GM21367 (cell line): ENCODE measurements at regions not wholly inside any gene's neighbourhood (a gene's known extent, or its start where the extent isn't known, plus 50 kb on each side); places are given as distances from the start of the nearest gene placed in this dataset.

Experiments used
- ATAC-seq: cut with Tn5 transposase; IDR thresholded peaks from one replicate; pipeline ENCODE4 v1.9.1; 2021; ENCODE audit not compliant: unreplicated experiment

DNA sequence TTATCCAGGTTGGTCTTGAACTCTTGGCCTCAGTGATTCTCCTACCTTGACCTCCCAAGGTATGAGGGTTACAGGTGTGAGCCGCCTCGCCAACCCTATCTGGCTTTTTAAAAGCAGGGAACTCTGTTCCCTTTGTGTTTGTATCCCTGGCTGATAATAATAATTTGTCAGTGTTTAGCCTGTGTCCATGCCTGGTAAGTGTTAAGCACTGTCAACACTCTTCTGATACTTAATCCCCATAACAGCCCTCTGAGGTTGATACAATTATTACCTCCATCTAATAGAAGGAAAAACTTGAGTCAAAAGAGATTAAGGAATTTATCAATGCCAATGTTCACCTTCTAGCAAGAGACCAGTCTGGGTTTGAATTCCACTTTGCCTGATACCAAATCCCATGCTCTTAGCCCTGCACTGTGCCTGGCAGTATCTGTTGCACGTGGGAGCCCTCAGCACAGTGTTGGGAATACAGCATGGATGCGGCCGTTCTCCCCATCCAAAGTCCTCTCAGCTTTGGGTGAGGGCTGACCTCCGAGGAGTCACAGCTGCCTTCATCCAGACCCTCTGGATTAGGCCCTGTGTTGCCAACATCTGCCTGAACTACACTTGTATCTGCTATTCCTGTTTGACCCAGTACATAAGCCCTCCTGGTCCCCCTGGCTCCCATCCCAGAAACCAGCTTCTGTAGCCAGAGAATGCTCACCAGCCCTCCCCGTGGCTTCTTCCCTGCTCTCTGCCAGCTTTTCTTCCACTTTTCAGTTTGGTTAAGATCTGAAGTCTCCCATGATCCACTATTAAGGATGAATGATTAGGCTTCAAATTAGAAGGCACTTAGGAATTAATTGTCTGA is 335.6 kb upstream of the ASIC2 start:
- ATAC-seq: no peak

DNA sequence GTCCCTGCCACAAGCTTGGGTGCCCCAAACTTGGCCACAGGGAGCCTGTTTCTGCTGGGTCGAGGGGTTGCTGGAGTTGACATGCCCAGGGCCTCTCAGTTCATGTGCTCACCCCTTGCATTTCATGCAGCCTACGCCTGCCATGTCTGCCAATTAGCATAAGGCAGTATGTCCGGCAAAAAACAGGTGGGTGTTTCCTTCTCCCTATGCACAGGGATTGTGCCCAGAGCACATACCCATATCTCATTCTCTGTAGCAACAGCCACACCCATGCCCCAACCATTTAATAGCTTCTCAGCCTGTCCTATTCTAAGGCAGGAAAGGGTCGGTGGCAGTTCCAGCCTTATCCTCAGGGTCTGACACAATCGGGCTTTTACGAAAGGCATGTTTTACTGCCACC is 340.4 kb upstream of the ASIC2 start:
- ATAC-seq: no peak

DNA sequence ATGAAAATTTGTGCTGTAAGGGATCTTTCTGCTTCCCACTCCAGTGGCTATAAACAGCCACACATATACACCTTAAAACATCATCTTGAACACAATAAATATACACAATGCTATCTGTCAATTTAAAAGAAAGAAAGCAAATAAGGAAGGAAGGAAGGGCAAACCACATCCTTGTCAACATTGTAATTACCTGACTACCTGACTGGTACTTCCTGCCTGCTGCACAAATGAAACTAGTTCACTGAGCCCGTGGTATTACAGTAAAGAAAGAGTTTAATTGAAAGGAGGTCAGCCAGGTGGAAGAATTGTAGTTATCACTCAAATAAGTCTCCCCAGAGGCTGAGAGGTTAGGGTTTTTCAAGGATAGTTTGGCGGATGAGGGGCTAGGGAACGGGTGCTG is 344.4 kb upstream of the ASIC2 start:
- no peak for ATAC-seq

DNA sequence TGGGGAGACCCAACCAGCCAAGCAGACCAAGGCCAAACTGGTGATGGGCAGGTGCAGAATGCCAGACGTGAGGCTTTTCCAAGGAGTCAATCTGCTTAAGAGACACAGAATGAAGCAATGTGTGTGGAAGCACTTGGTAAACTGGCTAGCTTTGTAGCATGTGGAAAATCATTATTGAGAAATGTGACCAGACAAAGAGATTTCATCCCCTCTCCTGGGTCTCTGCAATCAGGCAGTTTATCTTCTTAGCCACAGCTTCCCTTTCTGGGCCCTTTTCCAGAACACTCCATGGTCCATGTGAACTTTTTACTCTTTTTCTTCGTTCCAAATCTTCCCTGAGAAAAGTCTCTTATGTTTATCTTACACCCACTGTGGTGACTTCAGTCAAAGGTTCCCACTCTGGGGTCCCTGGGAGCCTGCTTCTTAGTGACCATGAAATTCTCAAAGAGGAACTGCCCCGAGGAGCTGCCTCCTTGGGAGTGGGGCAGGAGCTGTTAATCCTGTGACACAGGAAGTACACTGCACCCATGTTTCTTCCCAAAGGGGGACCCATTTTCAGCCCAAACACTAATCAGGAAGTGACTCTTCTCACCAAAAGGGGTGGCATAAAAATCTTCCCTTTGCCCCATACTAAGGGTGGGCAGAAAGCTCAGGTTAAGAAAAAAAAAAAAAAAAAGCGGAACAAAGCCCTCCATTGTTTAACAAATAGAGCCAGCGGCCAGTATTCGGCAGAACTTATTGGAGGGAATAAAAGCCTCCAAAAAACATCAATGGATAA is 346.2 kb upstream of the ASIC2 start:
- ATAC-seq: no peak

DNA sequence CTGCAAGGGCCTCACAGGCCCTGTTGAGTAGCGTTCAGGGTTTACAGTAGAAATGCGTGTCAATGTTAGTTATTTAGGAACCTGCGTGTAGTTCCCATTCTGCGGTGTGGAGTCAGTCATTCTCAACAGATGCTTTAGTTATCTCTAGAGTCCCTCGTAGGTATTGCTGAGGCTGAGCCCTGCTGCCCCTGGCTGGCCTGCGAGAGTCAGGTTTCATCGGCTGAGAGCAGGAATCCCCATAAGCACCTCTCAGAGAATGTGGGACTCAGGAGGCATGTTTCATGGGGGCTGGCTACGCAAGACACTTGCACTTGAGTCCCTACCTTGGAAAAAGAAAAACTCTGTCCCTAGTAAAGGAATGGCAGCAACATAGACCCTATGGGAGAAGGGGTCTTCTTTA is 347.5 kb upstream of the ASIC2 start:
- ATAC-seq: no peak

DNA sequence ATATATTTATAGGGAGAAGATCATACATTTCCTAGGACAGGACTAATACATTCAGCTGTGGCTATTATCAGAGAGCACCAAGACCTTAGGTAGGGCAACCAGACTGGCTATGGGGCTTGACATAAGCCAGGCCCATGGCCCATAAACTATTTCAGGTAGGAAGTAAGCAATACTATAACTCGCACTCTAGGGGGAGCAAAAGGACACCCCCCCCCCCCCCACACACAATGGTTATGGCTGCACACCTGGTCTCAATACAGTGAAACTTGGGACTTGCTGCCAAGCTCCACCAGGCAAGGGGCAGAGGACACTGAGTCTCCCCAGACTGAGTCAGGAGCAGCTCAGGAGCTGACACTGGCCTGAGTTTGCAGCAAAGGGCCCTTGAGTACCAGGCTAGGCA is 348.9 kb upstream of the ASIC2 start:
- ATAC-seq: no peak

DNA sequence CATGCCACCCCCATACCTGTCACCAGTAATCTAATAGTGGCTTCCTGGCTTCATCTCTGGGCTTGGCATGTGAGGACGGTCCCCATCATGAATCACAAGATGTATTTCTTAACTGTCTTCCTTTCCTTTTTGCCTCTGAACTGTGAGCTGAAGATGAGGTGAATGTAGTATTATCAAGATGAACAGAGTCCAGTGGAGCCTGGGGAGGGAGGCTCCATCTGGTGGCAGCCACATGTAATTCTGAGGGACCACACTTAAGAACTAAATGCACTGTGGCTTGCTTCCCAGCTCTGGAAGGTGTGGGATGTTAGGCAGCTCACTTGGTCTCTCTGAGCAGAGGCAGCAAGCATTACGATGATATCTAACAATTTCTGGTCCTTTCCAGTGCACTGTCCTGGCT is 354.9 kb upstream of the ASIC2 start:
- ATAC-seq: no peak

DNA sequence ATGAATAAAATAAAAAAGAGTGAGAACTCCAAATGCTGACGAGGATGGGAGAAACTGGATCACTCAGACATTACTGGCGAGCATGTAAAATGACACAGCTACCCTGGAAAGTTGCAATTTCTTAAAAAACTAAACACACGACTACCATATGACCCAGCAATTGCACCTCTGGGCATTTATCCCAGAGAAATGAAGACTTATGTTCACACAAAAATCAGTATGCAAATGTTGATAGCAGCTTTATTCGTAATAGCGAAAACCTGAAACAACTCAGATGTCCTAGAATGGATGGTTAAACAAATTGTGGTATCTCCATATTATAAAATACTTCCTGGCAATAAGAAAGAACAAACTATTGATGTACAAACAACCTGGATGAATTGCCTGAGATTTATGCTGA is 357.2 kb upstream of the ASIC2 start:
- ATAC-seq: no peak

DNA sequence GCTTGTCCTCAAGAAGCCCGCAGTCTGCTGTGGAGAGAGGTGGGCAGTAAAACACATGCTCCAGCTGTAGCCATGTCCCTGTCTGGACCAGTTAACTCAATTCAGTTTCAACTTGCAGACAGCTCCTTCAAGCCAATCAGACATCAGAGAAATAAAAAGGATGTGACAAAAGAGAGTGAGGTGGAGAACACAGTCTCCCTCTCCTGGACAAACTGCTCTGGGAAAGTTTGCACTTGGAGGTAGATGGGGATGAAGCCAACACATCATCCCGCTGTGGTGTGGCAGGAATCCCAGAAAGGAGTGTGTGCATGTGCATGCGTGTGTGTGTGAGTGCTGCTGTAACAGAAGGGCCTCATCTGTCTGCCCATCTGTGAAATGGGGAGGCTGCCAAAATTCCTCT is 358.6 kb upstream of the ASIC2 start:
- ATAC-seq: no peak

DNA sequence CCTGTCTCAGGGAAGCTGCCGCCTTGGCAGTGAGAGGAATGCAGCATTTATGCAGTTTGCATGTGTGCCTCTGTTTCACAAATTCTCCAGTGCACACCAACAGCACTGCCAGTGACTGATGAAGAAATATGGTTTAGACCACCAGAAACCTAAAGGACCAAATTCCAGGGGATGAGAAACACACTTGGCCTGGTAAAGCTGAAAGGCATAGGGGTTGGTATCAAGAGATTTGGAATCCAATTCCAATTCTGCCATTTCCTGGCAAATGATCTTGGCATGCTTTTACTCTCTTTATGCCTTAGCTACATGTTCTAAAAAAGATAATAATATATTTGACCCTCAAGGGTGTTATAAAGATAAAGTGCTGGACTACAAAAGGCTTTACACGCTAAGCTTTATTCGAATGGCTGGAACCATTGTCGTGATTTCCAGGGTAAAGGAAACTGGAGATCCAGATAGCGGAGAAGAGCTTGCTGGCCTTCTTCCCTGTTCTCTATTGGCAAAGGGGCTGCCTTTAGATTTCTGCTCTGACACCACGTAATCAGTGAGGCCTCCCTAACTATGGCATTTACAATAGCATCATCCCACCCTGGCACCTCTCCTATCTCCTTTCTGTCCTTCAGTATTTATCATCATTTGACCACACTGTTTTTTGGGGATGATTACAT is 359.8 kb upstream of the ASIC2 start:
- ATAC-seq: no peak

DNA sequence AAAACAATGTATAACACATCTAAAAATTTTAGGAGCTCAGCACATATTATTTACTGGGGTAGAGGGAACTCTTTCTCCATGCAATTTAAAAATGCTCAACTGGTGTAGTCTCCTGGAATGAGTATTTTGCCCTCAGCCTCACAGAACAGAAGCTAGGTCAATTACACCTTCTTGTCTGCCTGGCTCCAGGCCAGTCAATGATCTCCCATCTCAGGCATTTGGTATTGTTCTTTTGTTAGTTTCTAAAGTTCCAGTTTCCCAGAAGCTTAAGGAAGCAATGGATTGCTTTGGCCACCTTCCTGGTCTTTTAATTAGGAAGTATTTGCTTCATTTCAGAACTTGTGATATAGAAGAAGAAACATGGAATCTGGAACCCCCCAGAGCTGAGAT is 360.3 kb upstream of the ASIC2 start:
- no peak for ATAC-seq

DNA sequence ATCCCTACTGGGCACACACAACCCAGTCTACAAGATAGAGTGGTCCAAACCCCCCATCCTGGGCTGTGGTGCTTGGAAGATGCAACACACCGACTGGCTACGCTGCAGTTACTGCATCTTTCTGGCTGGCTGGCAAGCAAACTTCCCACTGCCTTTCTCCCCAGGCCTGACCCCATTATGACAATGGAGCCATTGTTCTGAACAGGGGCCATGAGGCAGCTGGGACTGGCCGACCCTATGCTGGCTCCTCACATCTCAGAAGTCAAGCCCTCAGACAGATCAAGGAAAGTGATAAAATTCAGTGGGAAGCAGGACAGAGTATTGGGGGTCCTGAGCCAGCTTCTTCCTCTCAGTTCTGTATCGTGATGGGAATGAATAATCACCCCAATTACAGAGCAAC is 364.1 kb upstream of the ASIC2 start:
- no peak for ATAC-seq

DNA sequence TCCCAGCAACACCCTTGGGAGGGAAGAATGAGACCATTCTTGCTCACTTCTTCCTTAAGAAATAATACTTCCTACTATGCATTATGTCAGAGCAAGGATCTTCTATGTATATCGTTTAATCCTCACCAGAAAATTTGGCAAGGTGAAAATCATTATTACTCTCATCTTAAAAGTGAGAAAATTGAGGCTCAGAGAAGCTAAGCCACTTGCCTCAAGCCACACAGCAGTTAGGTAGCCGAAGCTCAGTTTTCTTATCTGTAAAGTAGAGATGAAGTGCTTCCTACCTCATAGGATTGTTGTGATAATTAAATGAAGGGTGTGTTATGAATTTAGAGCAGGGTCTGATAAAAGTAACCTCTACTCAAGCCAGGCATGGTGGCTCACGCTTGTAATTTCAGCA is 368.9 kb upstream of the ASIC2 start:
- ATAC-seq: no peak

DNA sequence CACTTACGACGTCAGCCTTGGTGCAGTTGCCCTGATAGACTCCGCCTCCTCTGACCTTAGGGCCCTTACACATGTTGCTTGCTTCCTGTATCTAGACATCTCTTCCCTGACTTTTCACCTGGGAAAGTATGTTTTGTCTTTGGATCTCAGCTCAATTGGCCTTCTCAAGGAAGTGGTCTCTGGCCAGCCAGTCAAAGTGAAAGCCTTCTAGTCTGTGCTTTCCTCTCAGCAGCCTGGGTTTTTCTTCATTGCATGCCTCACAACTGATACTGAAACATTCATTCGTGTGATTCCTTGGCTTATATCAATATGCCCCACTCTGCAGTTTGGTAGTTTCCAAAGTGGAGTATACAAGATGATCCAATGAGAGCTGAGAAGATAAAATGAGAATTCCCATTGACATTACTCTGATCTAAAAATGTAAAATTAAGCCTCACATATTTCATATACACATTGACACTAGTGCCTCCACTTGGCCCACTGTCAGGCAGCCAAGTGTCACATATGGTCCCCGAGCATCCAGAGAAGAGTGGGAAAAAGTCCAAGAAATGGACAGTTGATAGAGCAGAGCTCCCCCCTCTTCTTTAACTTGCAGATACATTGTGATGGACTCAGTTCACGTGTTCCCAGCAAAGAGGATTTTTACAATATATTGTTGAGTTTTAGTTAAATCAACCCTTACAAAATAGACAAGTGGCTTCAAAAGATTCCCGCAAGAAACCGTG is 371.2 kb upstream of the ASIC2 start:
- no peak for ATAC-seq

DNA sequence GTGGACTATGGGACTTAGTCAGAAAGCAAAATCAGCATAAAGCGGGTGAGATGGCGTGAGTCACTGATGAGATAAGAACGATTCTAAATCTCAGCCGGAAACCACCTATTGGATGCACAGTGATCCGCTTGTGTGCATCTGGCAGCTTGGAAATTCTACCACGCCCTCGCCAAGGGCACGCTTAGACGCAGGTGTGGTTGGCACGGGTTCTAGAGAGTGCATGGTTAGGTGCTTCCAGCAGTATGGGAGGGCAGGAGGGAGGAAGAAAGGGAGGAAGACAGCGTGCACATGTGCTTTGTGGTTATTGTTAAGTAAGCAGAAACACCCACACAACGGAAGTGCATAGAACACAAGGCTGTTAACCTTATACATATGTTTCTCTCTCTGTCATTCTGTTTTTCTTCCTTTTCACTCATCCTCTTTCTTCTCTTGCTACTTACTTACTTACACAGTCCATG is 374.0 kb upstream of the ASIC2 start:
- no peak for ATAC-seq

DNA sequence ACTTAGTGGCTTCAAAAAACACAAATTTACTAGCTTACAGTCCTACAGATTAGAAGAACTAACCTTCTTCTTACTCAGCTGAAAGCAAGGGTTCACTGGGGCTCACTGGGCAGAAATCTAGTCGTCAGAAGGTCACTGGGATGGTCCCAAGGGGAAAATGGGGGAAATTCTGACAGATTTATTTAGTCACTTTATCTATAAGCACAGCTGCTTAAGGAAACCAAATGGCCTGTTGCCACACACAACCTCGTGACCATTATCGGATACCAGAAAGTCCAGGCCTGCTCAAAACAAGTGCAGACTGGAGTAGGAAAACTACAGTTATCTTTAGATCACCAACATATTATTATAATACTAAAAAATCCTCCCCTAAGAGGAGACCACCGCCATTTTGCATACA is 374.6 kb upstream of the ASIC2 start:
- no peak for ATAC-seq

DNA sequence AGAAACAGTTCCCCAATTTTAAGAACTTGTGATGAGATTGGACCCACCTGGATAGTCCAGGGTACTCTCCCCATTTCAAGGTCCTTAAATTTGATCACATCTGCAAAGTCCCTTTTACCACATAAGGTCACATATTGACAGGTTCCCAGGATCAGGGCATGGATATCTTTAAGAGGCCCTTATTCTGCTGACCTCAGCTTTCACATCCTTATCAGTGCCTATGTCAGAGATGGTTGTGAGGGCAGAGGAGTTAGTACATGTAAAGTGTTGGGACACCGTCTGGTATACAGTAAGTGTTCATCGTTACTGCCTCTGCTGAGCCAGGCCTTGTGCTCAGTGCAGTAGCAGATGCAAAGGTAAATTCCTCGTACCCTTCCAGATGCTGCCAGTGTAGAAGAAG is 375.4 kb upstream of the ASIC2 start:
- ATAC-seq: no peak

DNA sequence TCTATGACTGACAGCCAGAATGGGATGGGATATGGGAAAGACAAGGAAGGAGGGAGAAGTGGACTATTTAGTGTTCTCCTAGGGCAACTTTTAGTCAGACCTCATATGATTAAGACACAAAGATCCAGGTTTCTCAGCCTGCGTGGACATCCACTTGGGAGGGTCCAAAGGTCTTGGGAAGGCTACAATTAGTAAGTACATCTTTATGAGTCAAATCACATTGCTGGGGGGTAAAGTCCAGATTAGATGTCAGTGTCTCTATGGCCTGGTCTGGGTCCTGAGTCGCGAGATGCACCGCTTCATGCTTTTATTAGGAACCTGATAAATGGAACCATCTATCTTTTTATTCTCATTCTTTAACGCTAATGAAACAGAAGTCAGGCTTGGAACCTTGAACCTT is 378.4 kb upstream of the ASIC2 start:
- no peak for ATAC-seq

DNA sequence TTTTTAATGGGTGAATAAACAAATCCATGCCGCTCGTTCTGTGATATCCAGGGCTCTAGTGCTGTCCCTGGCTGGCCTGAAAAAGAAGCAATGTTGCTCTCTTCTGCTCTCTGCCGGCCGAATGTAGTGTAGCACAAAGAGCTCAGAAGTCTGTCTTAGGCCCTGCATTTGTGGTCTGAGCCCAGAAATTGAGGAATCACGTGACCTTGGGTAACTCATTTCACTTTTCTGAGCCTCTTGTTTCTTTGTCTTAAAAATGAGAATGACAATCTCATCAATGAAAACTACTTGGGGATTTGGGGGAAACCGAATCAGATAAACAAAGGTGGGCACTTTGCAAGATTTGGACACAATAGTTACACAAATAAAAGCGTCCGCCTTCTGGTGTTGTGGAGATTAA is 381.6 kb upstream of the ASIC2 start:
- ATAC-seq: no peak

DNA sequence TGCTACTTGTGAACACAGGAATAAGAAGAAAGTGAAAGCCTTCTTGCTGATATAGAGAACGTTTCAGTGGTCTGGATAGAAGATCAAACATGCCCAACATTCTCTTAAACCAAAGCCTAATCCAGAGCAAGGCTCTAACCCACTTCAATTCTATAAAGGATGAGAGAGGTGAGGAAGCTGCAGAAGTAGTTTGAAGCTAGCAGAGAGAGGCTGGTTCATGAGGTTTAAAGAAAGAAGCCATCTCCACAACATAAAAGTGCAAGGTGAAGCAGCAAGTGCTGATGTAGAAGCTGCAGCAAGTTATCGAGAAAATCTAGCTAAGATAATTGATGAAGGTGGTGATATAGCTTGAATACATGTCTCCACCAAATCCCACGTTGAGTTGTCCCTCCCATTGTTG is 383.3 kb upstream of the ASIC2 start:
- no peak for ATAC-seq

DNA sequence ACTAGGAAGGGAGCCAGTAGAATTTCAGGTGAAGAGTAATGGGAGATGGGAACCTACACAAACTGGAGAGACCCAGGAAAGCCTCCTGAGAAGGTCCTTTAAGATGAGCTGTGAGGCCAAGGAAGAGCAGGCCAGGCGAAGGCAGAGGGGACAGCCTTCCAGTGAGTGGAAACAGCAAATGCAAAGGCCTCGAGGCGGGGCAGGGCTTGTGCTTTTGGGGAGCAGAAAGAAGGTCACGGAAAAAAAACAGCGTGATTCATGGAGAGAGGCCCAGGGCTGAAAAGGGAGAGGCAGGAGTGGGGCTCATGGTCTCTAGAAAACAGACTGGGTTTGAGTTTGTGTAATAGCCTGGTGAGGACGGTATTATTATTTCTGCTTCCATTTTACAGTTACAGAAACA is 386.5 kb upstream of the ASIC2 start:
- ATAC-seq: no peak
